Sigmoid colon (tissue), 4 donors: ENCODE measurements at regions not wholly inside any gene's neighbourhood (a gene's known extent, or its start where the extent isn't known, plus 50 kb on each side); places are given as distances from the start of the nearest gene placed in this dataset.

Experiments used
- CTCF ChIP-seq, 4 experiments: fragments of 450-650 bp in 3 of 4; fragments of 200-600 bp in 1 of 4; IDR thresholded peaks; one replicate each; pipeline ENCODE4 v1.5.1; 2016 to 2019; ENCODE audit warnings: antibody characterized with exemption in 4 of 4, mild to moderate bottlenecking in 3 of 4, moderate library complexity in 2 of 4
- POLR2A ChIP-seq, 2 donors: fragments of 450-650 bp; IDR thresholded peaks; one replicate each; pipeline ENCODE4 v1.6.1; 2016; ENCODE audit warnings: antibody characterized with exemption in 2 of 2, mild to moderate bottlenecking in 2 of 2, moderate library complexity in 2 of 2
- POLR2AphosphoS5 ChIP-seq, 4 donors: sonication (generic); formaldehyde crosslinking; IDR thresholded peaks; one replicate each; pipeline ENCODE4 v1.6.1; 2017; ENCODE audit warnings: antibody characterized with exemption in 4 of 4

DNA sequence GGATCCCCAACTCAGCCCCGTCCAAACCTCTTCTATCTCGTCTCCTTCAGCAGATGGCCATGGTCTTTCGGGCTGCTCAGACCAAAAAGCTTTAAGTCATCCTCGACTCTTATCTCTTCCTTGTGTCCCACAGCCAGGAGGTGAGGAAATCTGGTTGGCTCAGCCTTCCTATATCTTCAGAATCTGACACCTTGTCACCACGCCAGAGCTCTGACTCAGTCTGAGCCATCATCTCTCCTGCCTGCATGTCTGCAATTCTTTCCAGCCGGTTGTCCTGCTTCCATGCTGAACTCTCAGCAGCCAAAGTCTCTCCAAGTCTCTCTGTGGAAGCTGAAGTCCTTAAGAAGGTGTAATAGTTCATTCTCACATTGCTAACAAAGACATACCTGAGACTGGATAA lies 419.3 kb upstream of the ADAMTS16 start:
- TF ChIP-seq POLR2A (IDR thresholded peaks at IDR 0.05) (no peak), POLR2AphosphoS5 (IDR thresholded peaks at IDR 0.05) (no peak), CTCF (IDR thresholded peaks at IDR 0.05) (no peak)
